Neuronal stem cell (in vitro differentiated cells): ENCODE measurements at regions not wholly inside any gene's neighbourhood (a gene's known extent, or its start where the extent isn't known, plus 50 kb on each side); places are given as distances from the start of the nearest gene placed in this dataset.

ENCODE experiments used
- DNase-seq: peaks from one replicate; pipeline ENCODE4 v3.0.0-alpha.2; 2013; ENCODE audit warnings: low spot score
- H2AFZ ChIP-seq: one replicate; pipeline ENCODE4 v1.6.1; 2013; ENCODE audit warnings: mild to moderate bottlenecking, low read length, inconsistent platforms
- H2AK5ac ChIP-seq: 2 replicates; pipeline ENCODE4 v1.6.1; 2013; ENCODE audit warnings: low read depth, mild to moderate bottlenecking, inconsistent platforms, low read length, moderate library complexity, mixed read lengths
- H2BK120ac ChIP-seq: 2 replicates; pipeline ENCODE4 v1.6.1; 2013; ENCODE audit warnings: low read depth, mild to moderate bottlenecking, inconsistent platforms, low read length, moderate library complexity, mixed read lengths
- H2BK12ac ChIP-seq: one replicate; pipeline ENCODE4 v1.6.1; 2013; ENCODE audit warnings: low read length, inconsistent platforms
- H2BK15ac ChIP-seq: 2 replicates; pipeline ENCODE4 v1.6.1; 2013; ENCODE audit warnings: mild to moderate bottlenecking, low read length, inconsistent platforms, mixed read lengths
- H2BK5ac ChIP-seq: one replicate; pipeline ENCODE4 v1.6.1; 2013; ENCODE audit warnings: inconsistent platforms, mild to moderate bottlenecking, low read length, moderate library complexity
- H3K14ac ChIP-seq: one replicate; pipeline ENCODE4 v1.6.1; 2013; ENCODE audit warnings: low read length, inconsistent platforms
- H3K18ac ChIP-seq: 2 replicates; pipeline ENCODE4 v1.6.1; 2013; ENCODE audit warnings: low read length, inconsistent platforms
- H3K23ac ChIP-seq: 2 replicates; pipeline ENCODE4 v1.6.1; 2013; ENCODE audit warnings: low read depth, mild to moderate bottlenecking, mixed read lengths, low read length, inconsistent platforms; ENCODE audit not compliant: poor library complexity
- H3K27ac ChIP-seq: replicated peaks from 3 replicates; pipeline ENCODE4 v1.5.1; 2013; ENCODE audit warnings: low read length, inconsistent platforms
- H3K27me3 ChIP-seq, 3 experiments: 2 replicates each; pipeline ENCODE4 v1.6.1; 2013; ENCODE audit warnings: low read length in 3 of 3, mild to moderate bottlenecking in 2 of 3, inconsistent platforms in 1 of 3, low read depth in 1 of 3, mixed read lengths in 1 of 3, moderate library complexity in 1 of 3; ENCODE audit not compliant: control insufficient read depth in 3 of 3, insufficient read depth in 3 of 3
- H3K36me3 ChIP-seq, 2 donors: replicated peaks in 1 of 2; 2 replicates each; pipeline ENCODE4 v1.6.1; 2013; ENCODE audit warnings: low read length in 2 of 2; ENCODE audit not compliant: control insufficient read depth in 2 of 2, insufficient read depth in 2 of 2
- H3K4ac ChIP-seq: 2 replicates; pipeline ENCODE4 v1.6.1; 2013; ENCODE audit warnings: inconsistent platforms, mild to moderate bottlenecking, low read length, moderate library complexity
- H3K4me1 ChIP-seq, 2 donors: 1 replicate in 1 of 2; 2 replicates in 1 of 2; pipeline ENCODE4 v1.6.1; 2013; ENCODE audit warnings: low read length in 2 of 2, low read depth in 1 of 2; ENCODE audit not compliant: control insufficient read depth in 2 of 2, insufficient read depth in 1 of 2
- H3K4me2 ChIP-seq: one replicate; pipeline ENCODE4 v1.6.1; 2013; ENCODE audit warnings: mild to moderate bottlenecking, low read length, inconsistent platforms; ENCODE audit not compliant: insufficient read depth, poor library complexity, severe bottlenecking
- H3K4me3 ChIP-seq, 2 donors: 2 replicates each; pipeline ENCODE4 v1.5.1; 2013; ENCODE audit warnings: low read length in 2 of 2, mild to moderate bottlenecking in 2 of 2, inconsistent platforms in 1 of 2, moderate library complexity in 1 of 2
- H3K79me1 ChIP-seq: one replicate; pipeline ENCODE4 v1.6.1; 2013; ENCODE audit warnings: low read depth, mild to moderate bottlenecking, inconsistent platforms, low read length, moderate library complexity
- H3K9ac ChIP-seq: one replicate; pipeline ENCODE4 v1.6.1; 2013; ENCODE audit warnings: mild to moderate bottlenecking, low read depth, low read length, inconsistent platforms; ENCODE audit not compliant: poor library complexity
- H3K9me3 ChIP-seq, 2 donors: replicated peaks in 1 of 2; 2 replicates each; pipeline versions ENCODE3 to v1.6.1; 2013; ENCODE audit warnings: low read length in 2 of 2, mild to moderate bottlenecking in 2 of 2, inconsistent platforms in 1 of 2, low read depth in 1 of 2, mixed read lengths in 1 of 2, moderate library complexity in 1 of 2; ENCODE audit not compliant: control insufficient read depth in 2 of 2, insufficient read depth in 1 of 2
- H4K8ac ChIP-seq: one replicate; pipeline ENCODE4 v1.6.1; 2013; ENCODE audit warnings: low read depth, mild to moderate bottlenecking, inconsistent platforms, low read length, moderate library complexity
- H4K91ac ChIP-seq: one replicate; pipeline ENCODE4 v1.6.1; 2013; ENCODE audit warnings: low read length, low read depth, mild to moderate bottlenecking, inconsistent platforms; ENCODE audit not compliant: poor library complexity
- WGBS, 2 donors: extraction: QIAGEN DNeasy Blood & Tissue Kit; methylation state at CpG; one replicate each; pipeline ENCODE4 v1.1.7; 2013; ENCODE audit warnings: missing lambda C conversion rate in 2 of 2, mixed read lengths in 1 of 2; ENCODE audit not compliant: insufficient read length in 2 of 2, insufficient replicate concordance in 1 of 2; ENCODE audit errors: extremely low coverage in 2 of 2; 5-methylcytosine and 5-hydroxymethylcytosine counted together

GRCh38 chr3:21259896-21260295, 491.1 kb downstream of the ZNF385D start:
- no peak overlapping the region for H3K4ac ChIP-seq
- no peak overlapping the region for H2AFZ ChIP-seq
- no peak for DNase-seq
- no CpG with 5 or more reads among the region's 3 CpGs for WGBS, 2 donors
- no peak overlapping the region for H3K23ac ChIP-seq
- H4K8ac ChIP-seq, result no peak overlapping the region
- no peak overlapping the region for H3K27ac ChIP-seq
- no peaks in the 10 kb centered on the region for H3K79me1 ChIP-seq
- H2BK5ac ChIP-seq, result no peak overlapping the region
- no peak overlapping the region for H2BK120ac ChIP-seq
- H3K4me3 ChIP-seq, result no peak overlapping the region
- no peak overlapping the region for H2BK15ac ChIP-seq
- no peak overlapping the region for H3K18ac ChIP-seq
- H3K9me3 ChIP-seq, result no peaks in the 10 kb centered on the region
- no peaks in the 10 kb centered on the region for H3K4me1 ChIP-seq
- no peaks in the 10 kb centered on the region for H3K27me3 ChIP-seq
- H4K91ac ChIP-seq, result no peak overlapping the region
- H3K36me3 ChIP-seq, result no peaks in the 10 kb centered on the region
- H3K14ac ChIP-seq, result no peak overlapping the region
- no peak overlapping the region for H3K4me2 ChIP-seq
- no peak overlapping the region for H2AK5ac ChIP-seq
- H2BK12ac ChIP-seq, result no peak overlapping the region
- no peak overlapping the region for H3K9ac ChIP-seq

- H3K14ac ChIP-seq, result no peak overlapping the region
- no peak overlapping the region for H2BK15ac ChIP-seq
- no peaks in the 10 kb centered on the region for H3K9me3 ChIP-seq
- H3K18ac ChIP-seq, result no peak overlapping the region
- no peak overlapping the region for H2AFZ ChIP-seq
- no peak overlapping the region for H3K27ac ChIP-seq
- H3K4me3 ChIP-seq, result no peak overlapping the region
- no peak overlapping the region for H3K9ac ChIP-seq
- DNase-seq, result no peak
- no peak overlapping the region for H2BK12ac ChIP-seq
- no peak overlapping the region for H2AK5ac ChIP-seq
- no peaks in the 10 kb centered on the region for H3K36me3 ChIP-seq
- no peak overlapping the region for H2BK5ac ChIP-seq
- H3K27me3 ChIP-seq, result no peaks in the 10 kb centered on the region
- no peak overlapping the region for H3K4ac ChIP-seq
- no peak overlapping the region for H4K8ac ChIP-seq
- H2BK120ac ChIP-seq, result no peak overlapping the region
- no peaks in the 10 kb centered on the region for H3K4me1 ChIP-seq
- no peak overlapping the region for H4K91ac ChIP-seq
- no CpG with 5 or more reads among the region's 1 CpG for WGBS, 2 donors
- H3K4me2 ChIP-seq, result no peak overlapping the region
- H3K23ac ChIP-seq, result no peak overlapping the region
- no peaks in the 10 kb centered on the region for H3K79me1 ChIP-seq
Observed at GRCh38 chr3:21256932-21257331, 494.1 kb downstream of the ZNF385D start.

GRCh38 chr3:21238661-21239060, 512.3 kb downstream of the ZNF385D start:
- Histone ChIP-seq H3K18ac (no peak overlapping the region), H4K91ac (no peak overlapping the region), H4K8ac (no peak overlapping the region), H3K36me3 (no peaks in the 10 kb centered on the region), H3K79me1 (no peaks in the 10 kb centered on the region), H3K9ac (no peak overlapping the region), H3K14ac (no peak overlapping the region), H3K27me3 (no peaks in the 10 kb centered on the region), H3K4ac (no peak overlapping the region), H2BK120ac (no peak overlapping the region), H2AK5ac (no peak overlapping the region), H3K9me3 (no peaks in the 10 kb centered on the region), H3K4me1 (no peaks in the 10 kb centered on the region), H3K4me3 (no peak overlapping the region), H2BK5ac (no peak overlapping the region), H3K27ac (no peak overlapping the region), H3K4me2 (no peak overlapping the region), H2BK12ac (no peak overlapping the region), H2AFZ (no peak overlapping the region), H2BK15ac (no peak overlapping the region), H3K23ac (no peak overlapping the region)
- no CpG with 5 or more reads among the region's 2 CpGs for WGBS, 2 donors
- DNase-seq, result no peak

DNA sequence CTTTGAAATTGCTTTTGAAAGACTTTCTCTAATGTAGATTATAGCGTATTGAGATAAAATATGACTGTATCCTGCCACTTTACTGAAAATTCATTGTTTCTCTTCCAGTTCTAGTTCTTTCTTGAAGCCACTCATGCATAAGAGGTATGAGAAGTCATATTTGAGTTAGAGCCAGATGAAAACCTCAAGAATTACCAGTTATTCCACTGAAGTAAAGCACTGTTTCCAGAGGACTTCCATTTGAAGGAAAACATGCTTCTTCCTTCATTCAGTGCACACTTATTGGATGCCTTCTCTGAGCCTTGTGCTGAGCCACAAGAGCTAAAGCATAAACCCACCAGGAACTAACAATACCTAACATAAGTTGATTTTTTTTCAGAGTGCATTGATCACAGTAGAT, 513.4 kb downstream of the ZNF385D start:
- Histone ChIP-seq H2AK5ac (no peak overlapping the region), H2BK15ac (no peak overlapping the region), H3K18ac (no peak overlapping the region), H3K4me1 (no peaks in the 10 kb centered on the region), H3K4me3 (no peak overlapping the region), H3K4me2 (no peak overlapping the region), H3K27ac (no peak overlapping the region), H3K79me1 (no peaks in the 10 kb centered on the region), H4K91ac (no peak overlapping the region), H3K23ac (no peak overlapping the region), H2BK120ac (no peak overlapping the region), H3K27me3 (no peaks in the 10 kb centered on the region), H2AFZ (no peak overlapping the region), H3K9me3 (no peaks in the 10 kb centered on the region), H3K9ac (no peak overlapping the region), H2BK12ac (no peak overlapping the region), H3K4ac (no peak overlapping the region), H4K8ac (no peak overlapping the region), H3K36me3 (no peaks in the 10 kb centered on the region), H3K14ac (no peak overlapping the region), H2BK5ac (no peak overlapping the region)
- no CpG with 5 or more reads among the region's 1 CpG for WGBS, 2 donors
- DNase-seq, result no peak
